NAMALWA (cell line): ENCODE measurements at regions not wholly inside any gene's neighbourhood (a gene's known extent, or its start where the extent isn't known, plus 50 kb on each side); places are given as distances from the start of the nearest gene placed in this dataset.
A peak's percentile ranks its signal among the peaks of the same experiment; 100 is the strongest.

ENCODE experiments used
- DNase-seq: peaks from one replicate; pipeline ENCODE4 v3.0.0-alpha.2; 2015; ENCODE audit warnings: low spot score

DNA sequence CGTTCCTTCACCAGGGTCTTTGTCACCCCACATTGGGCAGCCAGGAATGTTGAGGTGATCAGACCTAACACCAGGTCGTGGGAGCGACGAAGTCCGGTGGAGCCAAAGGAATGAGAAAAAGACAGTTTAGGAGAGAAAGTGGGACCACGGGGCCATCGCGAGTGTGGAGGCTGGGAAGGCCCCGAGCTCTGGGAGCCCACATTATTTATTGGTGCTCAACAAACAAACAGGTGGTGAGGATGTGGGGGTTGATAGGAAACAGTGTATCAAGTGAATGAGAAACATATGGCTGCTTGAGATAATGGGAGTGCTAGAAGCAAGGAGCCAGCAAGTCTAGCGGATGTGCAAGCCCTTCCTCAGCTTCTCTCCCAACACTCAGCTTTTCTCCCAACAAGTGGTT lies 287.1 kb upstream of the SGK1 start:
- DNase-seq = no peak

DNA sequence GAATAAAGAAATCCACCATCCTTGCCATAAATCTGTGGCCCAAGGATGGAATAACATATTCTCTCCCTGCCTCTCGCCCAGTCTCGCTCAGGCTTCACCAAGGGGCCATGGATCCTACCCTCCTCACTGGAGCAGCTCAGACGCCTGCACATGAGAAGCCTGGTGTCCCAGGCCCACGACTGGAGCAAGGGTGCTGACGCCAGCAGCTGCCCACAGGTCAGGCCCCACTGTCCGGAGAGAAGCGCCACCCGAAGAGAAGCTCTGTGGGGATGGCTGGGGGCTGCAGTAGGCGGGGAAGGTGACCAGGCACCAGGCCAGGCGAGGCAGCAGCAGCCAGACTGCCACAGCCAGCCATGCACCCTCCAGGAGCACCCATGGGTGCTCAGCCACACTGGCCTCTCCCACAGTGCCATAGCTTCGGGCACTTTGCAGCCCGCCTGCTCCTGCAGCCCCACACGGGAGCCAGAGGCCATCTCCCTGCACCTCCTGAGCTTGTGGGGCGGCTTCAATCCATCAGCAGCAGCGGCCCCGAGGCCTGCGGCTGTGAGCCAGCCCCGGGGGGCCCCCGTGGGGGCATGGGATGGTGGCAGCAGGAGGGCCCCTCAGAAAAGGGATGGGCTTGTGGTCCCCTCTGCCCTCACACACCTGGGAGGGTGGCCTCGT lies 286.2 kb upstream of the SGK1 start:
- no peak for DNase-seq

DNA sequence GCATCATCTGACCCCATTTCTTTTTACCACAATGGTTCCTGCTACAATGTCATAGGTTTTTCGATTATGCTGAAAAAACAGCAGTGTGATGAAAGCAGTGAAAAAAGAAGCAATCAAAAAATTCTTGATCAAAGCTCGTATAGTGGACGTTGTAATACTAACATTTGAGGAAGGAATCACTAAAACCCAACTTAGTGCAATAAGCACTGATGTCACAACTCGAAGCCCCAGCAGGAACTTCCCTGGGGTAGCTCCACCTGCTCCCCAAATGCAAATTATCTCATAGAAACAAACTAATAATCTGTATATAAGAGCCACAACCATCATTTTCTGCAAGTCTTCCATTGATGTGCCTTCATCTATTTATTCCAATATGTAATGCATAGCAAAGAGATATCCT lies 285.6 kb upstream of the SGK1 start:
- DNase-seq = no peak

DNA sequence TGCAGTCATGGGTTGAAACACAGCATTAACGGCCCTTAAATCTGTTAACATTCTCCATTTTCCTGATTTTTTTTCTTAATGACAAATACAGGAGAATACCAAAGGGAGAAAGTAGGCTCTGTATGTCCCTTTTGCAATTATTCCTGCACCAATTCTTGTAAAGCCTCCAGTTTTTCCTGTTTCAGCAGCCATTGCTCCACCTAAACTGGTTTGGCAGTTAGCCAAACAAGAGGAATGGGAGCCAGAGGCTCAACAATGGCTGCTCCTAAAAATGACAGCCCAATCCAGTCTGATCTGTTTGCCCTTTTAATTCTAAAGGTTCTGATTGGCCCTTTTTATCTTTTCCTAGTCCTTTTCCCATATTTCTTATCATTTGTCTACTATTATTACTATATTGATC lies 284.2 kb upstream of the SGK1 start:
- no peak for DNase-seq

DNA sequence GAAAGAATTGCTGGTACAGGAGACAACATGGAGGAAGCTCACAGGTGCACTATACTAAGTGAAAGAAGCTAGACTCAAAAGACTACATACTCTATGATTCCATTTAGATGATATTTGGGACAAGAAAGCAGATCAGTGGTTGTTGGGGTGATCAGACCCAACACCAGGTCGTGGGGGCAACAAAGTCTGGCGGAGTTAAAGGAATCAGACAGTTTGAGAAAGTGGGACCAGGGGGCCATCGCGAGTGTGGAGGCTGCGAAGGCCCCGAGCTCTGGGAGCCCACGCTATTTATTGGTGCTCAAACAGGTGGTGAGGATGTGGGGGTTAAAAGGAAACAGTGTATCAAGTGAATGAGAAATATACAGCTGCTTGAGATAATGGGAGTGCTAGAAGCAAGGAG lies 282.8 kb upstream of the SGK1 start:
- no peak for DNase-seq

DNA sequence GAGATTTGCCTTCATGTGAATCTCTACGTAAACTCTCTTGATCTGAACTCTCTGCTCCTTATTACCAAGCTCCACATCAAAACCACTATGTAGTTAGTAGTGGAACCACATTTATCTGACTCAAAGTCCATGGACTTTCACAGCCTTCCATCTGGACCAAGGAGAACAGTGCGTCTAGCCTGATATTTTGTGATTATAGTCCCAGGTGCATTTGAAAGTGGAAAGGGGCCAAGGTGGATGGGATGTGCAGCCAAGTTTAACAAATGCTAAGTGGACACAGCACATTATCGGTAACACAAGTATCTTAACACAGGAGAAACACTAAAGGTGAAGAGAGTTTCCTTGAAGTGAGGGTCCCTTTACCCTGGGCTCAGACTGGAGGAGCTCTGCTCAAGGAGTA lies 281.2 kb upstream of the SGK1 start:
- no peak for DNase-seq

DNA sequence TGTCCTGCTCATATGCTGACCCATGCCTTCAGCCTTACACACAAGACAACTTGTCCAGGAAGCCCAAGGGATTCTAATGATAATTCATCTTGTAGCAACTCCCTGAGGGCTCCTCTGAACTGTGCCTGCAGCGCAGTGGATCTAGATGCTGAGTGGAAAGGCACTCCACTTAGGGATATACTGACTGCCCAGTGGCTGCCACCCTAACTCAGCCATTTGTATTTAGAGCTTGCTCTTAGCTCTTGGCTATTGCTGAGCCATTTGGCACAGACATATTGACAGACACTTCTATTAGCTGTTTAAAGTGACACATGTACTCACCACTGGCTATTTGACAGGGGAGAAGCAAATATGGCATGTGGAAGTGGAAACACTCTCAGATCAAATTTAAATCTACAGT lies 278.3 kb upstream of the SGK1 start:
- DNase-seq = no peak

DNA sequence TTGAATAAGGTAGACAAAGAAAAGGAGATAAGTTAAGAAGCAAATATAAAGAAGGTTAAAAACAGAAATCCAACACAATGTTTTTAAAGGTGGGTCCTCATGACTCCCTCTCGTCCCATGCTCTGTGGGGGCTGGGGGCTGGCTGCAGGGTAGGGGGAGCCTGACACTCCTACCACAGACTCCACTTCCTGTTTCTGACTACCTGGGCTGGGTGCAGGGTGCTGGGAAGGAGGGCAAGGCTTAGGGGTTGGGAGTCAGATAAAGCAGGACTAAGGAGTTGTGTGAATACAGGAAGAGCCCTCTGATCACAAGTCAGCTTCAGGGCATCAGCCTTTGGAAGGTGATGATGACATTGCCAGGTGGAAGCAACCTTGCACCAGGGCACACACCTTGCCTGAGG lies 277.0 kb upstream of the SGK1 start:
- no peak for DNase-seq

DNA sequence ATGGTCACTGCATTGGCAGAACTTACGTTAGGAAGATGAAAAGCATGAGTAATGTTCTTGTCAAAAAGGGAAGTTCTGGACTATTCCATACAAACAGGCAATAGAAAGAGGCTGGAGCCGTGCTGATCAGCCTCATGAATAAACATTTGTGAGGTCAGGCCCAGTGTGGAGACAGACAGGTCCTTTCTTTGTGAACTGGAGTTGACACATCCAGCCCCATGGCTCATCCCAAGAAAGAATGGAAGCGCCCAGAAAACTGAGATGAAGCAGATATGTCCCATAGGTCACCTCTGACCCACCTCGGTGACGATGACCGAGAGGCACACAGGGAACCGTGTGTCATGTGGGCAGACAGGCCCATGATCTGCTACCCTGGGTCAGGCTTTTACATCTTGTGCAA lies 276.0 kb upstream of the SGK1 start:
- no peak for DNase-seq

DNA sequence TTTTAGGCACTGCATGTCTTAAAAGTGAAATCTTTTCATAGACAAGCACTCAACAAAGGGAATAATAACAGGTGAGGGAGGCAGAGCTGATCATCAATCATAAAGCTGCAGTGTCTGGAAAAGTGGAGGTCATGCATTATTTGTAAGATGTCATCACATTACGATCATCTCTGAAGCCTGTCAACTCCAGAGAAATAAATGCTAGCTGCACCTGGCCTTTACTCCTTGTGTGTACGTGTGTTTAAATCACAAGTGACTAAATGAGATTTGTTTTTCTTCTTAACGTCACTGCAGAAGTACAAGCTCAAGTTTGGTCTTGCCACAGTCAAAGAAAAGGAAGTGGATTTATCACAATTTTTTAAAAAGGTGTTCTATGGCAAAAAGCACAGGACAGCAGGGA lies 275.5 kb upstream of the SGK1 start:
- no peak for DNase-seq

DNA sequence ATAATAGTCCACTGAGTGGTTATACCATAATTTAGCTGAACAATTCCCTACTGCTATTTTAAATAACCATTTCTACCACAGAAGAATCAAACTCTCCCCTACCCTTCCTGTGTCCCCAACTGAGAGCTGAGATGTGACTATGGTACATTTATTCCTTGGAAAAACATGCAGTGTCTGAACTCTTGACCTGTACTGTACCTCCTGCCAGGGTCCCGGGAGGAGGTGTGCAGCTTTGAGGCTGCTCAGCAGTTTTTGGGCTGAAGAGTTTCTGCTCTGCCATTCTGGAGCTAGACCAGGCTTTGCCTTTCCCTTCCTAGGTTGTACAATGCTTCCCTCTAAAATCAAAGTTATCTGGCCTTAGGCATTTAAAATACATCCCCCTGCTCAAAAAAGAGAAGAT lies 275.1 kb upstream of the SGK1 start:
- no peak for DNase-seq

DNA sequence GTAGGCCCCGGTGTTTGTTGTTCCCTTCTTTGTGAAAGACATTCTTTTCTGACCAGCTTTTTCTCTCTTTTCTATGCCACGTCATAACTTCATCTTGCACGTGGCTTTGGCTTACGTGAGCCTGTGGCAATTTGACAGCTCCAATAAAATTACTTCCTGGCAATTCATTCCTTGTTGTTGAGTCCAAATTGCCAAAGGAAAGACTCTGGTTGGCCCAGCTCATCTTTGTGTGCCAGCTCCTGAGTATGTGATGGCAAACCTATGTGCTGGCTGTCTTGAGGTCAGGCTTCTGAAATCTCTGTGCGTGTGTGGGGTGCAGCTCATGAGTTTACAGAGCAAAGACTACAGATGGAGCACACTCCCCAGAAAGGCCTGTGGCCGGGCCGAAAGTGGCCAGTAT lies 272.5 kb upstream of the SGK1 start:
- no peak for DNase-seq

DNA sequence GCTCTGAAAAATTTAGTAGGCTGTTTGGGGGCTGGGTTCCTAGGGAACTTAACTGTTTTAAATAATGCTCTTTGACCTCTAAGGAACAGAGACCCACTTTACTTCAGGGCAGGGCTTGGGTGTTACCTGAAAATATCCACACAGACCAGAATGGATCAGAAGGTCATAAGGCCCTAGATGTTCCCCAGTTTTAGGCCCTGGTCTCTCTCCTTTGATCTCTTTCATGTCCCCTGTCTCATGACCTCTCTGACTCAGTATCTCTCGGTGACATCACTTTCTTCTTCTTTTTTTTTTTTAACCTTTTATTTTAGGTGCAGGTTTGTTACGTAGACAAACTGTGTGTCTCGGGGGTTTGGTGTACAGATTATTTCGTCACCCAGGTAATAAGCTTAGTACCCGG lies 272.1 kb upstream of the SGK1 start:
- DNase-seq = no peak

DNA sequence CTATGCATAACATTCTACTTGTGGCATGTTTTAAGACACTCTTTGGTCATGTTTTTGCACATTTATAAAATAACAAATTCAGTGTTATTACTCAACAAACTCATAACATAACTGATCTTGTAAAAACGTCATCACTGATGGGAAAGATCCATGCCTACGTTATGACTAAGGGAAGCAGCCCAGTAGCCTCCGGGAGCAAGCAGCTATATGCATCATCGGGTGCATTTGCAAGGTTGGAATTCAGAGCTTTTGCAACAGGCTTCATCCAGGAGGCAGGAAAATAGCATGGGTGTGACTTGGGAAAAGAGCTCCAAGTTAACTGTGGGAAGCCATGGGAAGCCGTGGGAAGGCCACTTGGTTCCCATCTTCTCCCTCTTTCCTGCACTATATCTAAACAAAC lies 271.6 kb upstream of the SGK1 start:
- no peak for DNase-seq

DNA sequence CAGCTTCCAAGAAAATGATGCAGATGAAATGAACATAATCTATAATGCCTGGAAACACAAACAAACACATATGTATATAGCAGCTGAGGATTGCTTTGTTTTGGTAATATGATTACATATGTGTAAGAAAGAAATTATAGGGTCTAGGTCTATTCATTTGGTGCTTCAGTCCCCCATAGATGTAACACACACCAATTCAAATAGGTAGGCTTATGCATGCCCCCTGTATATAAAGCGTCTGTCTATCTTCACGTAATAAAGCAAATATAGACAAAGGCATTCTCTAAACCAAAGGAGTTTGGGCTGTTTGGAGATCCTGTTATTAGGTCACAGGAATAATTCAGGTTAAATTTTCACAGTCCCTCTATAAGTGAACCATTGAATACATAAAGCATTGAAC lies 270.4 kb upstream of the SGK1 start:
- no peak for DNase-seq

DNA sequence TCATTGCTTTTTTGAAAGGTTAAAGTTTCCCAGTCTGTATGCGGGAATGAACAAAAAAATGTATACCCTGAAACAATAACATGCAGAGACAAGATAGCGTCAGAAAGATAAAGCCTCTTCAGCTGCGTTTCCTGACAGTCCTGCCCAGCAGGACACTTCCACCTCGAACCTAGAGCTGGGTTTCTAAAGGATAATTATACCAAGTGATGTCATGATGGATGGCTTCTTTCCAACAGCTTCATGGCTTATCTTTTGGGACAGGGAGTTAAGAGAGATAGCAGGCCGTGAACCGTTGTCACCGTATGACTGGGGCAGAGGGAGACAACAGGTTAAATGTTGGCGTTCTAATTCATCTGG lies 267.6 kb upstream of the SGK1 start:
- no peak for DNase-seq

DNA sequence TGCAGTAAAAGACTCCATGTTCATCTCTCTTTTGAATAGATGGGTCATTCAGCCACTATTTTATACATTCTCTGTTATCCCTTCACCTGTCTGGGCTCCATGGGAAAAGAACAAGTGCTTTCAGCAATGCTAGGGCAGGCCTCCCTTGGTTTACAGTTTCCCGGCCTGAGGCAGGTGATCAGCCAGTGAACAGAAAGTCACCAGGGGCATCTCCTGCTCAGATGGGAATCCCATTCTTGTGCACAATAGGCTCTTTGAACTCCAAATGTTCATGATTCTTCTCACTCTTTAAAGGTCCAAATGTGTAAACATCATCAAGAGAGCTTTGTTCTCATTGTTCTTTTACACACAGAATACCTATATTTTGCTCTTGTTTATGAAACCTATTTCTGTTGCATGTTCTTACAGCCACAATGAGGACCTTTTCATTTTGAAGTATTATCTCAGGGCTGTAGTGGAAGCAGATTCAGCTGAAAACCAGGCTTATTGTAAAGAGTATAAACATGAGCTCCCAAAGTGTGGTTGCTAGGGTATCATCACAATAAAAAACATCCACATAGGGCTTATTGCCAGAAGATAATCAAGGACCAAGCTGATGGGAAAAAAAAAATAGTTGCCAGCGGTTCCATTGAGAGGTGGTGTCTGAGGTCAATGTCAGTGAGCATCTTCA lies 267.1 kb upstream of the SGK1 start:
- DNase-seq = no peak

DNA sequence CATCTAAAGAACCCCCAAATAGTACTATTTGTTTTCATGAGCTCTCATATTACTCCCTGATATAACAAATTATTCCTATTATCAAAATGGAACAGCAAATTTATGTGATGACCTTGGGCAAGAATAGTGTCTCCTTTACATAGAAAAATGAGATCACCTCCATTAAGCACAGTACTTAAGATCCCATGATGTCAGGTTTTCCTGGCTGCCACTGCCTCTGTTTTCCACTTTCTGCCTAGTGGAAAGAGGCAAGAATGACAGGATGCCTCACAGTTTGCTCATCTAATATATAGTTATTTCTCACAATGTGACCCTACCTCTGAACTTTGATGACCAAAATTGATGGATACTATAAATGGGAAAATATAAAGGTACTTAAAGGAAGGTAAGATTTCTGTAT lies 260.1 kb upstream of the SGK1 start:
- no peak for DNase-seq

DNA sequence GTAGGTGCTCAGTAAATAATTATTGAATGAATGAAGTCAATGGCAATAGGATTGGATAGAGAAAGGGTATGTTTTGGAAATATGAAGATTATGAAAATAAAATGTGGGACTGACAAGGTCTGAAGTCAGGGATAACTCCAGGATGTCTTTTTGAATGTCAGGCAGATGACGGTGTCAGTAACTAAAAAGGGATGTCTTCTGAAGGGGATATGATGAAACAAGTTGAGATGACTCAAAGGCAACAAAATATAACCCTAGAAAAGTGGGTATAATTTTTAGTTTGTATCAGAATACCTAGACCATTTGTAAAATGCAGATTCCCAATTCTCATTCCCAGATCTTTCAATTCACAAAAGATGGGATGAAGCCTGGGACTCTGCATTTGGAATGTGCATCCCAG lies 257.3 kb upstream of the SGK1 start:
- no peak for DNase-seq

DNA sequence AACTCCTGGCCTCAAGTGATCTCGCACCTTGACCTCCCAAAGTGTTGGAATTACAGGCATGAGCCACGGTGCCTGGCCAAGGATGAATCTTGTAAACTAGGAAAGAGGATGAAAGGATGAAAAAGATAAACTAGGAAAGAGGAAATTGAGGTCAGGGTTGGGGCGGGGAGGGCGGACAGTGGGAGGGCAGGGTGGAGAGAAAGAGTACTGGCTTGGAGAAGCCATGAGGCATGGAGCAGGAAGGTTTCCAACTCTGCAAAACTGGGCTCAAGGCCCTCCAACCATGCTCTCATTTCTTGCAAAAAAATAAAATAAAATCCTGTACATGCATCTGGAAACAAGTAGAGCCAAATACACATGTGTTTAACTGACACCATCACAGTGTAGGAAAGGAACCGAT lies 256.6 kb upstream of the SGK1 start:
- DNase-seq = no peak

DNA sequence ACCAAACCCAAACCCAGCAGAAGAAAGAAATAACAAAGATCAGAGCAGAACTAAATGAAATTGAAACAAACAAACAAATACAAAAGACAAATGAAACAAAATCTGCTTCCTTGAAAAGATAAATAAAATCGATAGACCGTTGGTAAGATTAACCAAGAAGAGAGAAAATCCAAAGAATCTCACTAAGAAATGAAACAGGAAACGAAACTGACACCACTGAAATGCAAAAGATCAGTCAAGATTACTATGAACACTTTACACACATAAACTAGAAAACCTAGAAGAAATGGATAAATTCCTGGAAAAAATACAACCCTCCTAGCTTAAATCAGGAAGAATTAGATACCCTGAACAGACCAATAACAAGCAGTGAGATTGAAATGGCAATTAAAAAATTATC lies 252.1 kb upstream of the SGK1 start:
- DNase-seq = peak; percentile 15

DNA sequence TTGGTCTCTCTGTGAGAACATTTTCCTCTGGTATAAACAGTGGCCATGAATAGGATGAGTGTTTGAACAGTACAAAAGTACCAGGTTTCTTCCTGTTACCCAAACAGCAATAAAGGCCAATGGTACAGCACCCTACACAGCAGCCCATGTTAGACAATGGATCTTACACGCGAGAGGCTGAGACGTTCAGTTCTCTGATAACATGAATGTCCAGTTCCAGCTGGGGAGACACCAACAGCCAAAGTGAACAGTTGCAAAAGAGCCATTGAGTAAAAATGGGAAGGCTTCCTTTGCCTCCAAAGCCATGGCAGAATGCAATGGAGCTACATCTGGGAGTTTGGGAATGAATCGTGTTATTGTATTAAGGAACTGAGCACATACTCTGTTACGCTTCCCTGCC lies 246.8 kb upstream of the SGK1 start:
- DNase-seq = no peak

DNA sequence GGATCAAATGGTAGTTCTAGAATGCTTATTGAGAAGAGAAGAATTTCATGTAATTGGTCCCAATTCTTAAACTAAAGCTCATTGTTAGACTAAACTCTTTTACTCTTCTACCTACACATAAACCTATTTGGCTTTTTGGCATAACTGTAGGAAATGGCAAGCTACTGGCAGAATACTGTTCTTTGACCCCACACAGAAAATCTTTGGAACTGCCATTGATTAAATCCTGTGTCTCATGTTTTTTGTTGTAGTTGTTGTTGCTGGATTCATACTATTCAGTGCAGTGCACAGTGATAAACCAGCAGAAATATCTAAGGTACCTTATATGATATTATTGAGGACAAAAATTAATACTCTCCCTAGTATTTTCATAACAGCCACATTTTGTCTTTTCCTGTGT lies 242.1 kb upstream of the SGK1 start:
- no peak for DNase-seq

DNA sequence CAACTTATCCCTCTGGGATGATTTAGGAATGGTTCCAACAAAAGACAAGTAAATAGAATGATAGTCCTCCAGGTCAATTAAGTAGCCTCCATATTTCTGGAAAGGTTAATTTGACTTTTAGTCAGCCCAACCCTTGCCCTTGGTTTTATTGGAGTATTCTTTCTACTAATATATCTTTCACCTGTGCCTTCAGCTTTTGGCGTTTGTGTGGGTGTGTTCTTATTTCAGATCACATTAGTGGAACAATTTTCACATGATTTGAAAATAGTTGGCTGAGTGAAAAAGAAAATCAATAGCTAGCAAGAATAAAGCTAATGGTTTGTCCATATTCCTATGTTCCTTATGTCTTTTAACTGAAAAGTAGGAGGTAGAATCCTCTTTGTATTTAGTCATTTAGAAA lies 239.6 kb upstream of the SGK1 start:
- no peak for DNase-seq

DNA sequence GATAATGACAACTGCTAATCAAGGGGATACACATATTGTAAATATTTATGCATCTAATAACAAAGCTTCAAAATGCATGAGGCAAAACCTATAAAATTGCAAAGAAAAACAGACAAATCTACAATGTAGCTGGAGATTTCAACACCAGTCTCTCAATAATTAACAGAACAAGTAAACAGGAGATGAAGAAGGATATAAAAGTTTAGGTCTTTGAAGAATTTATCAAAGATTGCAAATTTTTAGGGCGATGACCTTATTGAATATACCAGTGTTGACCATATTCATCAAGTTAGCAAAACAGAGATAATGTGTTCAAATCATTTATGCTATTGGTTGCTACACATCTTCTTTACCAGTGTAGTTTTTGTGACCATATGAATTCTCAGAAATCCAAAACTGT lies 237.8 kb upstream of the SGK1 start:
- no peak for DNase-seq
